ENCODE measurements at regions not wholly inside any gene's neighbourhood (a gene's known extent, or its start where the extent isn't known, plus 50 kb on each side); places are given as distances from the start of the nearest gene placed in this dataset.
"Not testable (repeated sequence)": the region's sequence is repeated elsewhere in the genome, so short reads cannot be mapped to it uniquely, and the experiment has no call there.

GRCh38 chrX:118249146-118249545 is 96.8 kb upstream of the WDR44 start:
- Mint-ChIP-seq H3K27ac (no peak overlapping the region), H3K27me3 (no peaks in the 10 kb centered on the region), H3K4me1 (ENCODE audit: low read depth) (no peaks in the 10 kb centered on the region), H3K9me3 (no peaks in the 10 kb centered on the region), H3K36me3 (no peaks in the 10 kb centered on the region), H3K4me3 (no peak overlapping the region)
- no peak for DNase-seq
- ChIA-PET CTCF (no interaction called here), POLR2A (no interaction called here)
- intact Hi-C loops (cut with micrococcal nuclease) = no loop called here

- H3K36me3 Mint-ChIP-seq = no peaks in the 10 kb centered on the region
- no peak overlapping the region for H3K4me3 Mint-ChIP-seq
- ChIA-PET CTCF (no interaction called here), POLR2A (no interaction called here)
- no peaks in the 10 kb centered on the region for H3K4me1 Mint-ChIP-seq (ENCODE audit: low read depth)
- H3K27ac Mint-ChIP-seq = no peak overlapping the region
- intact Hi-C loops (cut with micrococcal nuclease) = no loop called here
- no peaks in the 10 kb centered on the region for H3K27me3 Mint-ChIP-seq
- H3K9me3 Mint-ChIP-seq = no peaks in the 10 kb centered on the region
- DNase-seq = no peak
Measured at GRCh38 chrX:118250445-118250844, 95.5 kb upstream of the WDR44 start.

GRCh38 chrX:118251271-118251670 is 94.6 kb upstream of the WDR44 start:
- no peaks in the 10 kb centered on the region for H3K9me3 Mint-ChIP-seq
- intact Hi-C loops (cut with micrococcal nuclease) = no loop called here
- CTCF ChIA-PET = no interaction called here
- DNase-seq = no peak
- no peaks in the 10 kb centered on the region for H3K36me3 Mint-ChIP-seq
- no peaks in the 10 kb centered on the region for H3K27me3 Mint-ChIP-seq
- no peak overlapping the region for H3K4me3 Mint-ChIP-seq
- H3K4me1 Mint-ChIP-seq (ENCODE audit: low read depth) = no peaks in the 10 kb centered on the region
- no peak overlapping the region for H3K27ac Mint-ChIP-seq
- POLR2A ChIA-PET = no interaction called here

GRCh38 chrX:118252967-118253366 is 92.9 kb upstream of the WDR44 start:
- POLR2A ChIA-PET = no interaction called here
- intact Hi-C loops (cut with micrococcal nuclease) = no loop called here
- Mint-ChIP-seq H3K27me3 (no peaks in the 10 kb centered on the region), H3K27ac (no peak overlapping the region), H3K36me3 (no peaks in the 10 kb centered on the region), H3K9me3 (no peaks in the 10 kb centered on the region), H3K4me1 (ENCODE audit: low read depth) (no peaks in the 10 kb centered on the region), H3K4me3 (no peak overlapping the region)
- CTCF ChIA-PET = no interaction called here
- no peak for DNase-seq

- H3K36me3 Mint-ChIP-seq = no peaks in the 10 kb centered on the region
- no peaks in the 10 kb centered on the region for H3K27me3 Mint-ChIP-seq
- H3K4me1 Mint-ChIP-seq (ENCODE audit: low read depth) = no peaks in the 10 kb centered on the region
- DNase-seq = peak; percentile 35
- no peaks in the 10 kb centered on the region for H3K9me3 Mint-ChIP-seq
- no peak overlapping the region for H3K4me3 Mint-ChIP-seq
- CTCF ChIA-PET = interaction anchor here (0.6 to 1.0 kb wide), 2 partner anchors 13 to 170 kb away, joined by 3 read pairs; no protein-coding TSS in a partner anchor
- H3K27ac Mint-ChIP-seq = no peak overlapping the region
- intact Hi-C loops (cut with micrococcal nuclease) = no loop called here
- POLR2A ChIA-PET = no interaction called here
Measured at GRCh38 chrX:118254611-118255010, 91.3 kb upstream of the WDR44 start.

GRCh38 chrX:118255921-118256320 is 90.0 kb upstream of the WDR44 start:
- Mint-ChIP-seq H3K4me3 (no peak overlapping the region), H3K36me3 (no peaks in the 10 kb centered on the region), H3K27me3 (no peaks in the 10 kb centered on the region), H3K4me1 (ENCODE audit: low read depth) (no peaks in the 10 kb centered on the region), H3K27ac (no peak overlapping the region), H3K9me3 (no peaks in the 10 kb centered on the region)
- no peak for DNase-seq
- ChIA-PET POLR2A (no interaction called here), CTCF (no interaction called here)
- intact Hi-C loops (cut with micrococcal nuclease) = no loop called here

GRCh38 chrX:118257781-118258180 is 88.1 kb upstream of the WDR44 start:
- CTCF ChIA-PET = no interaction called here
- POLR2A ChIA-PET = no interaction called here
- Mint-ChIP-seq H3K27me3 (no peaks in the 10 kb centered on the region), H3K4me3 (no peak overlapping the region), H3K4me1 (ENCODE audit: low read depth) (no peaks in the 10 kb centered on the region), H3K36me3 (no peaks in the 10 kb centered on the region), H3K9me3 (no peaks in the 10 kb centered on the region), H3K27ac (no peak overlapping the region)
- intact Hi-C loops (cut with micrococcal nuclease) = no loop called here
- DNase-seq = no peak

- POLR2A ChIA-PET = no interaction called here
- Mint-ChIP-seq H3K27ac (no peak overlapping the region), H3K27me3 (peaks cover 2% of the 10 kb centered on the region), H3K9me3 (no peaks in the 10 kb centered on the region), H3K36me3 (no peaks in the 10 kb centered on the region), H3K4me1 (ENCODE audit: low read depth) (no peaks in the 10 kb centered on the region), H3K4me3 (no peak overlapping the region)
- DNase-seq = no peak
- CTCF ChIA-PET = no interaction called here
- intact Hi-C loops (cut with micrococcal nuclease) = no loop called here
Measured at GRCh38 chrX:118259213-118259612, 86.7 kb upstream of the WDR44 start.

- H3K4me3 Mint-ChIP-seq = no peak overlapping the region
- H3K4me1 Mint-ChIP-seq (ENCODE audit: low read depth) = no peaks in the 10 kb centered on the region
- intact Hi-C loops (cut with micrococcal nuclease) = no loop called here
Measured at GRCh38 chrX:118261151-118261550, 84.8 kb upstream of the WDR44 start.

GRCh38 chrX:118271775-118272174 is 74.1 kb upstream of the WDR44 start:
- no peak for DNase-seq
- POLR2A ChIA-PET = no interaction called here
- Mint-ChIP-seq H3K4me3 (no peak overlapping the region), H3K36me3 (no peaks in the 10 kb centered on the region), H3K27me3 (no peaks in the 10 kb centered on the region), H3K27ac (no peak overlapping the region), H3K9me3 (no peaks in the 10 kb centered on the region), H3K4me1 (ENCODE audit: low read depth) (no peaks in the 10 kb centered on the region)
- CTCF ChIA-PET = no interaction called here
- intact Hi-C loops (cut with micrococcal nuclease) = no loop called here

More at GRCh38 chrX:118261151-118261550, 84.8 kb upstream of the WDR44 start:
- ChIA-PET CTCF (no interaction called here), POLR2A (no interaction called here)
- Mint-ChIP-seq H3K27ac (no peak overlapping the region), H3K36me3 (no peaks in the 10 kb centered on the region), H3K27me3 (peaks cover 2% of the 10 kb centered on the region), H3K9me3 (no peaks in the 10 kb centered on the region)
- no peak for DNase-seq

GRCh38 chrX:118272242-118272641 is 73.7 kb upstream of the WDR44 start:
- Mint-ChIP-seq H3K9me3 (no peaks in the 10 kb centered on the region), H3K27me3 (no peaks in the 10 kb centered on the region), H3K4me1 (ENCODE audit: low read depth) (no peaks in the 10 kb centered on the region), H3K4me3 (no peak overlapping the region), H3K27ac (no peak overlapping the region), H3K36me3 (no peaks in the 10 kb centered on the region)
- no peak for DNase-seq
- POLR2A ChIA-PET = no interaction called here
- intact Hi-C loops (cut with micrococcal nuclease) = no loop called here
- CTCF ChIA-PET = no interaction called here

GRCh38 chrX:118286066-118286762 is 59.7 kb upstream of the WDR44 start:
- POLR2A ChIA-PET = no interaction called here
- no peak overlapping the region for H3K27ac Mint-ChIP-seq
- DNase-seq = no peak
- H3K4me1 Mint-ChIP-seq (ENCODE audit: low read depth) = no peaks in the 10 kb centered on the region
- intact Hi-C loops (cut with micrococcal nuclease) = no loop called here
- CTCF ChIA-PET = no interaction called here
- H3K27me3 Mint-ChIP-seq = no peaks in the 10 kb centered on the region
- H3K4me3 Mint-ChIP-seq = no peak overlapping the region
- no peaks in the 10 kb centered on the region for H3K36me3 Mint-ChIP-seq
- H3K9me3 Mint-ChIP-seq = no peaks in the 10 kb centered on the region

GRCh38 chrX:118295818-118296217 is 50.1 kb upstream of the WDR44 start:
- H3K27ac Mint-ChIP-seq; H3K27me3 Mint-ChIP-seq; POLR2A ChIA-PET; intact Hi-C loops (cut with micrococcal nuclease); H3K9me3 Mint-ChIP-seq; H3K4me1 Mint-ChIP-seq (ENCODE audit: low read depth); H3K4me3 Mint-ChIP-seq; DNase-seq; CTCF ChIA-PET; H3K36me3 Mint-ChIP-seq: not testable (repeated sequence)

Data from activated CD4-positive, alpha-beta memory T cell treated with anti-CD3 and anti-CD28 coated beads for 36 hours (primary cell).